B cell (primary cell): ENCODE measurements at regions not wholly inside any gene's neighbourhood (a gene's known extent, or its start where the extent isn't known, plus 50 kb on each side); places are given as distances from the start of the nearest gene placed in this dataset.

Source experiments
- ATAC-seq: fragments of 200-7000 bp; cut with Tn5 transposase; one replicate; pipeline ENCODE4 v1.10.0; 2021; ENCODE audit warnings: low read depth, mild to moderate bottlenecking, moderate number of reproducible peaks, moderate library complexity
- CTCF ChIA-PET: fragments of 350-600 bp; sonication (Branson Sonifier 250); formaldehyde crosslinking; loops from one replicate; lab custom pipeline; 2021; ENCODE audit warnings: antibody characterized with exemption, inconsistent platforms; lab: Charles Lee
- POLR2A ChIA-PET: fragments of 350-600 bp; sonication (Branson Sonifier 250); formaldehyde crosslinking; loops from one replicate; lab custom pipeline; 2021; ENCODE audit warnings: antibody characterized with exemption; lab: Charles Lee
- DNase-seq: peaks from one replicate; pipeline ENCODE4 v3.0.0; 2013
- H2AFZ ChIP-seq: 2 replicates; pipeline ENCODE4 v1.6.1; 2012; ENCODE audit warnings: mild to moderate bottlenecking, low read depth, low read length; ENCODE audit not compliant: insufficient read depth, poor library complexity, severe bottlenecking
- H3K27ac ChIP-seq, 2 donors: 1 replicate in 1 of 2; 2 replicates in 1 of 2; pipeline ENCODE4 v1.5.1; 2012 to 2013; ENCODE audit warnings: low read length in 2 of 2, mild to moderate bottlenecking in 2 of 2, moderate library complexity in 1 of 2
- H3K27me3 ChIP-seq, 4 experiments: fragments of 200-600 bp in 1 of 4; sonication (generic) in 1 of 4; replicated peaks in 1 of 4; 1 replicate in 2 of 4; 2 replicates in 2 of 4; pipeline versions ENCODE4 v1.6.1 to v1.7.0; 2013 to 2016; ENCODE audit warnings: low read length in 3 of 4, mild to moderate bottlenecking in 2 of 4, mixed read lengths in 1 of 4, moderate library complexity in 1 of 4; ENCODE audit not compliant: insufficient read depth in 4 of 4, control insufficient read depth in 3 of 4; ENCODE audit errors: control extremely low read depth in 1 of 4
- H3K36me3 ChIP-seq, 2 experiments: replicated peaks in 1 of 2; 1 replicate in 1 of 2; 2 replicates in 1 of 2; pipeline versions ENCODE4 v1.6.1 to v1.7.1; 2013; ENCODE audit warnings: low read length in 1 of 2; ENCODE audit not compliant: insufficient read depth in 2 of 2, control insufficient read depth in 1 of 2; ENCODE audit errors: control extremely low read depth in 1 of 2, extremely low read depth in 1 of 2
- H3K4me1 ChIP-seq, 2 donors: fragments of 200-600 bp in 1 of 2; sonication (generic) in 1 of 2; 1 replicate in 1 of 2; 2 replicates in 1 of 2; pipeline versions ENCODE4 v1.5.1 to v1.6.1; 2013 to 2017; ENCODE audit warnings: low read length in 2 of 2; ENCODE audit not compliant: control insufficient read depth in 2 of 2, insufficient read depth in 2 of 2
- H3K4me2 ChIP-seq: replicated peaks from 2 replicates; pipeline ENCODE3; 2012; ENCODE audit warnings: mild to moderate bottlenecking, low read depth, low read length; ENCODE audit not compliant: poor library complexity, severe bottlenecking
- H3K4me3 ChIP-seq, 5 experiments: fragments of 200-600 bp in 1 of 5; sonication (generic) in 1 of 5; 1 replicate in 3 of 5; 2 replicates in 2 of 5; pipeline versions ENCODE4 v1.5.1 to v1.7.0; 2011 to 2016; ENCODE audit warnings: low read length in 4 of 5, mild to moderate bottlenecking in 4 of 5, low read depth in 2 of 5, control low read depth in 1 of 5, moderate library complexity in 1 of 5; ENCODE audit not compliant: insufficient read depth in 1 of 5; ENCODE audit errors: control extremely low read depth in 1 of 5, extremely low read depth in 1 of 5
- H3K79me2 ChIP-seq: fragments of 200-600 bp; sonication (generic); one replicate; pipeline ENCODE4 v1.6.0; 2016; ENCODE audit warnings: low read length; ENCODE audit not compliant: control insufficient read depth, insufficient read depth
- H3K9ac ChIP-seq: fragments of 200-600 bp; sonication (generic); 2 replicates; pipeline ENCODE4 v1.6.1; 2017; ENCODE audit warnings: mild to moderate bottlenecking, low read length, moderate library complexity
- H3K9me3 ChIP-seq, 3 donors: one replicate each; pipeline versions ENCODE4 v1.6.1 to v1.7.1; 2013; ENCODE audit warnings: low read length in 2 of 3; ENCODE audit not compliant: control insufficient read depth in 2 of 3, insufficient read depth in 1 of 3; ENCODE audit errors: control extremely low read depth in 1 of 3
- H4K20me1 ChIP-seq: 2 replicates; pipeline ENCODE4 v1.6.0; 2012; ENCODE audit warnings: mild to moderate bottlenecking, low read length; ENCODE audit not compliant: insufficient read depth, control insufficient read depth, poor library complexity, severe bottlenecking
- H3K27ac Mint-ChIP-seq: one replicate; pipeline ENCODE4 v1.8.0; 2021; ENCODE audit warnings: mixed read lengths
- H3K27me3 Mint-ChIP-seq: one replicate; pipeline ENCODE4 v1.8.0; 2021; ENCODE audit warnings: mixed read lengths
- H3K4me1 Mint-ChIP-seq: one replicate; pipeline ENCODE4 v1.8.0; 2021; ENCODE audit warnings: mixed read lengths
- H3K4me3 Mint-ChIP-seq: one replicate; pipeline ENCODE4 v1.8.0; 2021; ENCODE audit warnings: mixed read lengths
- H3K9me3 Mint-ChIP-seq: one replicate; pipeline ENCODE4 v1.8.0; 2022; ENCODE audit warnings: mixed read lengths; ENCODE audit not compliant: insufficient read depth
- CTCF ChIP-seq: fragments of 200-600 bp; IDR thresholded peaks from one replicate; pipeline ENCODE4 v1.8.0; 2022; ENCODE audit warnings: antibody characterized with exemption, mild to moderate bottlenecking
- EZH2 ChIP-seq: IDR thresholded peaks from 2 replicates; pipeline ENCODE4 v1.6.1; 2012; ENCODE audit warnings: borderline replicate concordance, low read depth, mild to moderate bottlenecking, moderate library complexity, low read length; ENCODE audit not compliant: insufficient read depth, poor library complexity, severe bottlenecking
- WGBS: methylation state at CpG from one replicate; pipeline ENCODE4 v1.1.5; 2013; ENCODE audit warnings: missing lambda C conversion rate; ENCODE audit not compliant: insufficient coverage; 5-methylcytosine and 5-hydroxymethylcytosine counted together
- intact Hi-C: fragments of 100-400 bp; cut with micrococcal nuclease; formaldehyde crosslinking; loops from one replicate; pipeline ENCODE4 v1.10.0; 2022

DNA sequence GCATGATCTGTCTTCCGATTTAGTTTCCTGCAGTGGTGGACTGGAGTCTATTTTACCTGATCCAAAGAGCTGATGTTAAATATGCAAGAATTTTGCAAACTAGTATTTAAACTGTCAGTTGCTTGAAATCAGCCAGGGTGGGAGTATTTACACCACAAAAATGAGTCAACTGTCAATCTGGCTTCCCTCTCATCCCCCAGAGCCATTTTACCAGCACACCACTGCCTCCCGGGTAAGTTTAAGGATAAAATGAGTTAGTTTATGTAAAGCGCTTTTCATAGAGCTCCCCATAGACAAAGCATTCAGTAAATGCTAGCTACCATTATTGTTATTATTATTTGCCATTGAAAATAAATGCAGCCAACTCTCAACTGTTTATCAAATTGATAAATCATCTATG is 106.3 kb upstream of the FRMD6 start:
- no peak overlapping the region for H3K27ac Mint-ChIP-seq
- H3K9me3 Mint-ChIP-seq, result no peaks in the 10 kb centered on the region
- no peak overlapping the region for H3K4me3 Mint-ChIP-seq
- DNase-seq, result no peak
- Histone ChIP-seq H4K20me1 (no peaks in the 10 kb centered on the region), H3K27me3 (peaks cover 0 to 4% (median 0%) of the 10 kb centered on the region in 4 experiments), H3K79me2 (no peaks in the 10 kb centered on the region), H3K27ac (no peak overlapping the region), H2AFZ (no peak overlapping the region), H3K4me3 (no peak overlapping the region), H3K4me2 (no peak overlapping the region), H3K9ac (no peak overlapping the region), H3K9me3 (no peaks in the 10 kb centered on the region), H3K36me3 (no peaks in the 10 kb centered on the region), H3K4me1 (no peaks in the 10 kb centered on the region)
- 100% methylated on average over 1 of the region's 3 CpGs for WGBS
- CTCF ChIA-PET, result no interaction called here
- no peak for ATAC-seq
- intact Hi-C loops, result no loop called here
- H3K27me3 Mint-ChIP-seq, result peaks cover 12% of the 10 kb centered on the region
- POLR2A ChIA-PET, result no interaction called here
- no peaks in the 10 kb centered on the region for H3K4me1 Mint-ChIP-seq
- no peak for TF ChIP-seq CTCF
- TF ChIP-seq EZH2, result no peak

DNA sequence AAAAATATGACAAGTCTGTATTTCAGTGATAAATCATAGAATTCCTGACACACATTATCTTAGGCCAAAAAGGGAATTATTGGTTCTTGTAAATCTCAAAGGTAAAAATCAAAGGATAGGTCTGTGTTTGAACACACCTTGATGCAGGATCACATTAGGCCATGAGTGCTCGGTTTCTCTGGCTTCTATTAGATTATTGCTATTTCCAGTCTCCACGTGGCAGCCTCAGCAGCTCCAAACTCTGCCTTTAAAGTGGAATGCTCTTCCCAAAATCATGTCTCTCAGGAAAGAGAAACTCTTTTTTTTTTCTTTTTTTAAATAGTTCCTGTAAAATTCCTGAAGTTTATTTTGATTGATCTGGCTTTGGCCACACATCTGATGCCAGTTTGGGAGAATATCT is 105.6 kb upstream of the FRMD6 start:
- Mint-ChIP-seq H3K27me3 (peaks cover 12% of the 10 kb centered on the region), H3K4me3 (no peak overlapping the region), H3K4me1 (no peaks in the 10 kb centered on the region), H3K27ac (no peak overlapping the region), H3K9me3 (no peaks in the 10 kb centered on the region)
- TF ChIP-seq CTCF (no peak), EZH2 (no peak)
- CTCF ChIA-PET, result no interaction called here
- no peaks in the 10 kb centered on the region for H4K20me1 ChIP-seq
- no peak for ATAC-seq
- no peak overlapping the region for H3K27ac ChIP-seq
- H3K79me2 ChIP-seq, result no peaks in the 10 kb centered on the region
- POLR2A ChIA-PET, result no interaction called here
- DNase-seq, result no peak
- H2AFZ ChIP-seq, result no peak overlapping the region
- H3K9ac ChIP-seq, result no peak overlapping the region
- no peak overlapping the region for H3K4me2 ChIP-seq
- peaks cover 0 to 4% (median 0%) of the 10 kb centered on the region in 4 experiments for H3K27me3 ChIP-seq
- H3K36me3 ChIP-seq, result no peaks in the 10 kb centered on the region
- no peak overlapping the region for H3K4me3 ChIP-seq
- 83% methylated on average over 1 of the region's 2 CpGs for WGBS
- H3K4me1 ChIP-seq, result no peaks in the 10 kb centered on the region
- intact Hi-C loops, result no loop called here
- no peaks in the 10 kb centered on the region for H3K9me3 ChIP-seq
